ENCODE measurements at regions not wholly inside any gene's neighbourhood (a gene's known extent, or its start where the extent isn't known, plus 50 kb on each side); places are given as distances from the start of the nearest gene placed in this dataset.

DNA sequence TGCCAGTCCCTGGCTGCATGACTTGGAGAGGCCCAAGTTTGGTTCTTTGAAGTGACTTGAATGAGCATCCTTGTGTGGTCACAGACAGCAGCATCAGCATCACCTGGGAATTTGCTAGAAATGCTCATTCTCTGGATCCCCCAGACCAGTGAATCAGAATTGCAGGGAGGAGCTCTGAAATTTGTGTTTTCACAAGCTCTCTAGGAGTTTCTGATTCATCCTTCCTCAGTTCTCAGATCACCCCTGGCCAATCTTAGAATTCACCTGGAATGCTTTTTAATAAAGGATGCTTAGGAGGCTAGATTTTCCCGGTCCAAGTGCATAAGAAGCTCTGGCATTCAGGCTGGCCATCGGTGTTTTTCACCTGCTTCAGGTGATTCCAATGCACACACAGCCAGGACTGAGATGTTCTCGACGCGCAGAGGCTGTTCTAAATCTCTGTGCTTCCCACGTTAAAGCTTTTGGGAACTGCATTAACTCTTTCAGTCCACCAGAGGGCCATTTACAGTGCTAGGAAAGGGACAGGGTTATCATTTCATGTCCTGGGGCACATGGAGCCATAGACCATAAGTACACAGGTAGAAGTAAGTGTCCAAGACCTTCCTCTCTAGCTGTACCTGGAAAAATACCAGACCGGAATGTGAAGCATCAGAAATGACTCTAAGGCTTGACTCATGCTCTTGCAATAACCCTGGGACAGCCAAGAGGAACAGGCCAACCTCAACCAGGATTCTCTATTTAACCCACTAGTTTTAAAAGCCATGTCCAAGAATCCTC is 85.7 kb upstream of the XYLT1 start:
- TF ChIP-seq POLR2AphosphoS5 (IDR thresholded peaks at IDR 0.05; ENCODE audit: low read depth, low read length) (no peak), TAF1 (IDR thresholded peaks at IDR 0.05; ENCODE audit: borderline replicate concordance, insufficient read depth, low read length) (no peak), SIN3A (IDR thresholded peaks at IDR 0.05; ENCODE audit: borderline replicate concordance, insufficient read depth, low read length) (no peak)
- TF ChIP-seq, protein P1, sequence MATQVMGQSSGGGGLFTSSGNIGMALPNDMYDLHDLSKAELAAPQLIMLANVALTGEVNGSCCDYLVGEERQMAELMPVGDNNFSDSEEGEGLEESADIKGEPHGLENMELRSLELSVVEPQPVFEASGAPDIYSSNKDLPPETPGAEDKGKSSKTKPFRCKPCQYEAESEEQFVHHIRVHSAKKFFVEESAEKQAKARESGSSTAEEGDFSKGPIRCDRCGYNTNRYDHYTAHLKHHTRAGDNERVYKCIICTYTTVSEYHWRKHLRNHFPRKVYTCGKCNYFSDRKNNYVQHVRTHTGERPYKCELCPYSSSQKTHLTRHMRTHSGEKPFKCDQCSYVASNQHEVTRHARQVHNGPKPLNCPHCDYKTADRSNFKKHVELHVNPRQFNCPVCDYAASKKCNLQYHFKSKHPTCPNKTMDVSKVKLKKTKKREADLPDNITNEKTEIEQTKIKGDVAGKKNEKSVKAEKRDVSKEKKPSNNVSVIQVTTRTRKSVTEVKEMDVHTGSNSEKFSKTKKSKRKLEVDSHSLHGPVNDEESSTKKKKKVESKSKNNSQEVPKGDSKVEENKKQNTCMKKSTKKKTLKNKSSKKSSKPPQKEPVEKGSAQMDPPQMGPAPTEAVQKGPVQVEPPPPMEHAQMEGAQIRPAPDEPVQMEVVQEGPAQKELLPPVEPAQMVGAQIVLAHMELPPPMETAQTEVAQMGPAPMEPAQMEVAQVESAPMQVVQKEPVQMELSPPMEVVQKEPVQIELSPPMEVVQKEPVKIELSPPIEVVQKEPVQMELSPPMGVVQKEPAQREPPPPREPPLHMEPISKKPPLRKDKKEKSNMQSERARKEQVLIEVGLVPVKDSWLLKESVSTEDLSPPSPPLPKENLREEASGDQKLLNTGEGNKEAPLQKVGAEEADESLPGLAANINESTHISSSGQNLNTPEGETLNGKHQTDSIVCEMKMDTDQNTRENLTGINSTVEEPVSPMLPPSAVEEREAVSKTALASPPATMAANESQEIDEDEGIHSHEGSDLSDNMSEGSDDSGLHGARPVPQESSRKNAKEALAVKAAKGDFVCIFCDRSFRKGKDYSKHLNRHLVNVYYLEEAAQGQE (IDR thresholded peaks at IDR 0.05; ENCODE audit: insufficient read depth in 1 of 2, low read depth in 2 of 2, low read length in 2 of 2), result no peak

- TF ChIP-seq SIN3A (IDR thresholded peaks at IDR 0.05; ENCODE audit: borderline replicate concordance, insufficient read depth, low read length) (no peak), FOXP2 (optimal IDR thresholded peaks at IDR 0.05; ENCODE audit: borderline replicate concordance, extremely low read depth, extremely low read length, insufficient read depth) (no peak), TAF1 (IDR thresholded peaks at IDR 0.05; ENCODE audit: borderline replicate concordance, insufficient read depth, low read length) (no peak), POLR2AphosphoS5 (IDR thresholded peaks at IDR 0.05; ENCODE audit: low read depth, low read length) (no peak)
- TF ChIP-seq, protein P1 (IDR thresholded peaks at IDR 0.05; ENCODE audit: insufficient read depth in 1 of 2, low read depth in 2 of 2, low read length in 2 of 2), result no peak
Measured at GRCh38 chr16:17555176-17555575, 84.4 kb upstream of the XYLT1 start.

DNA sequence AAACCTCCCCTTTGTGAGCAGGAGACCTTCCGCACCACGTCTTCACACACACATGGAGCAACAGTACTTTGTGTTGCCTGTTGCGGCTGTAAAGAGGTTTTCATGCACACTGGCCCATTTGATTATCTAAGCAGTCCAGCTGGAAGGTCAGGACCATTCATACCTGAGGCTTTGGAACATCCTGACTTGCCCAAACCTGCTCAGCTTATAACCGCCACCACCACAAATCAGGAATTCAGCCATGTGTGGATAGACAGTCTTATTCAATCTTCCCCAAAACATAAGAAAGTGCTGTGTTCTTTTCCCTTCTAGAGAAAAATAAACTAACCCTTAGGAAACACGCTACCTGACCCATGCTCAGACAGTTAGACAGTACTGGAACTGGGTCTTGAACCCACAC is 81.6 kb upstream of the XYLT1 start:
- no peak for TF ChIP-seq POLR2AphosphoS5 (IDR thresholded peaks at IDR 0.05; ENCODE audit: low read depth, low read length)
- TF ChIP-seq, protein P1 (IDR thresholded peaks at IDR 0.05; ENCODE audit: insufficient read depth in 1 of 2, low read depth in 2 of 2, low read length in 2 of 2), result no peak
- TF ChIP-seq TAF1 (IDR thresholded peaks at IDR 0.05; ENCODE audit: borderline replicate concordance, insufficient read depth, low read length), result no peak
- no peak for TF ChIP-seq SIN3A (IDR thresholded peaks at IDR 0.05; ENCODE audit: borderline replicate concordance, insufficient read depth, low read length)
- no peak for TF ChIP-seq FOXP2 (optimal IDR thresholded peaks at IDR 0.05; ENCODE audit: borderline replicate concordance, extremely low read depth, extremely low read length, insufficient read depth)

DNA sequence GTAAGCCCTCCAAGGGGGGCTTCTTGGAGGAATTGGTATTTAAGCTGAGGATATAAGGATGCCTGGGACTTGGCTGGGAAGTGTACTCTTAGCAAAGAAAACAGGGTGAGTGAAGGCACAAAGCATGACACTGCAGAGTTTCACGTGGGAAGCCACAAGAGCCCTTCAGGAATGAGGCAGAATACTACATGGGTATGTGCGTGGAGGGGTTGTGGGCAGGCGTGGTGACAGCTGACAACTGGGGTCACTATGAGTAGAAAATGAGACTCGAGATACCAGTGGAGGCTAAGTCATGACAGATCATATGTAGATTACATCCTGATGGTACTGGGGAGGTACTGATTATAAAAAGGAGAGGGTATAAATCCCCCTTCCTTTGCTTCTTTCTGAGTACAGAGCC is 78.1 kb upstream of the XYLT1 start:
- no peak for TF ChIP-seq TAF1 (IDR thresholded peaks at IDR 0.05; ENCODE audit: borderline replicate concordance, insufficient read depth, low read length)
- no peak for TF ChIP-seq POLR2AphosphoS5 (IDR thresholded peaks at IDR 0.05; ENCODE audit: low read depth, low read length)
- TF ChIP-seq FOXP2 (optimal IDR thresholded peaks at IDR 0.05; ENCODE audit: borderline replicate concordance, extremely low read depth, extremely low read length, insufficient read depth), result no peak
- no peak for TF ChIP-seq SIN3A (IDR thresholded peaks at IDR 0.05; ENCODE audit: borderline replicate concordance, insufficient read depth, low read length)
- TF ChIP-seq, protein P1 (IDR thresholded peaks at IDR 0.05; ENCODE audit: insufficient read depth in 1 of 2, low read depth in 2 of 2, low read length in 2 of 2), result no peak
